Thyroid gland (tissue), 4 donors: ENCODE measurements at regions not wholly inside any gene's neighbourhood (a gene's known extent, or its start where the extent isn't known, plus 50 kb on each side); places are given as distances from the start of the nearest gene placed in this dataset.

ENCODE experiments used
- CTCF ChIP-seq, 6 experiments: fragments of 200-600 bp in 3 of 6; fragments of 450-650 bp in 3 of 6; sonication (generic) in 3 of 6; IDR thresholded peaks; one replicate each; pipeline ENCODE4 v1.5.1; 2016 to 2019; ENCODE audit warnings: antibody characterized with exemption in 6 of 6, mild to moderate bottlenecking in 2 of 6, inconsistent platforms in 1 of 6, moderate library complexity in 1 of 6
- POLR2A ChIP-seq, 2 donors: fragments of 450-650 bp; IDR thresholded peaks; one replicate each; pipeline ENCODE4 v1.6.1; 2017; ENCODE audit warnings: antibody characterized with exemption in 2 of 2, mild to moderate bottlenecking in 2 of 2, moderate library complexity in 1 of 2

- TF ChIP-seq CTCF (IDR thresholded peaks at IDR 0.05) (no peak), POLR2A (IDR thresholded peaks at IDR 0.05) (no peak)
Measured at GRCh38 chr2:216556202-216556601, 57.6 kb downstream of the RPL37A start.
